Mesodermal cell (in vitro differentiated cells): ENCODE measurements at regions not wholly inside any gene's neighbourhood (a gene's known extent, or its start where the extent isn't known, plus 50 kb on each side); places are given as distances from the start of the nearest gene placed in this dataset.

Experiments
- H3K27ac ChIP-seq: 2 replicates; pipeline ENCODE4 v1.7.0; 2013; ENCODE audit warnings: mild to moderate bottlenecking, low read depth, low read length, moderate library complexity; ENCODE audit not compliant: severe bottlenecking
- H3K36me3 ChIP-seq: 2 replicates; pipeline ENCODE4 v1.7.1; 2013; ENCODE audit warnings: mild to moderate bottlenecking, low read length, moderate library complexity; ENCODE audit not compliant: control insufficient read depth, insufficient read depth
- H3K4me1 ChIP-seq: one replicate; pipeline ENCODE4 v1.7.1; 2013; ENCODE audit warnings: mild to moderate bottlenecking, low read length; ENCODE audit not compliant: insufficient read depth, control insufficient read depth, poor library complexity, severe bottlenecking
- H3K4me3 ChIP-seq: 2 replicates; pipeline ENCODE4 v1.7.0; 2013; ENCODE audit warnings: low read length, control low read depth, mild to moderate bottlenecking; ENCODE audit not compliant: insufficient read depth, poor library complexity, severe bottlenecking; ENCODE audit errors: extremely low read depth
- H3K9me3 ChIP-seq: 2 replicates; pipeline ENCODE4 v1.7.1; 2013; ENCODE audit warnings: mild to moderate bottlenecking, low read length, moderate library complexity; ENCODE audit not compliant: control insufficient read depth
- WGBS, 2 experiments: methylation state at CpG; one replicate each; pipeline ENCODE4 v1.1.5; 2013; ENCODE audit warnings: missing lambda C conversion rate in 2 of 2; ENCODE audit not compliant: insufficient coverage in 2 of 2; 5-methylcytosine and 5-hydroxymethylcytosine counted together

DNA sequence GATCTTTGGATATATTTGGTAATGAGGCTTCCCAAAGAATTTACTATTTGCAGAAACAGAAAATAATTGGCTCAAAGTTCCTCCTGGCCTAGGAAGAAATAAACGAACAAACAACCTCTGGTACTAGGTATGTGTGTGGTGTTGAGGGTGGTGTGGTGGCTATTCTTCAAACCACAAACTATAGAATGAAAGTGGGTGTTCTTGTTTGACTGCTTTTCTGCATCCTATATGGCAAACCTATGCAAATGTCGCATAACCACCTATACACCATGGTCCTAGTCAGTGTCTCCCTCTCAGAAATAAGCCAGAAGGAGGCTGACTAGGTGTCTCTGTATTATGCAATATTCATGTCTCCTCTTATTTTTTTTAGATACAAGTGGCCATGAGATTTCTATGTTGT, 106.6 kb upstream of the PCDH18 start:
- Histone ChIP-seq H3K9me3 (no peaks in the 10 kb centered on the region), H3K36me3 (no peaks in the 10 kb centered on the region), H3K4me3 (no peak overlapping the region), H3K27ac (no peak overlapping the region), H3K4me1 (no peaks in the 10 kb centered on the region)
- 100% methylated on average over 1 of the region's 2 CpGs; no CpG with 5 or more reads in 1 of the 2 experiments for WGBS, 2 experiments

DNA sequence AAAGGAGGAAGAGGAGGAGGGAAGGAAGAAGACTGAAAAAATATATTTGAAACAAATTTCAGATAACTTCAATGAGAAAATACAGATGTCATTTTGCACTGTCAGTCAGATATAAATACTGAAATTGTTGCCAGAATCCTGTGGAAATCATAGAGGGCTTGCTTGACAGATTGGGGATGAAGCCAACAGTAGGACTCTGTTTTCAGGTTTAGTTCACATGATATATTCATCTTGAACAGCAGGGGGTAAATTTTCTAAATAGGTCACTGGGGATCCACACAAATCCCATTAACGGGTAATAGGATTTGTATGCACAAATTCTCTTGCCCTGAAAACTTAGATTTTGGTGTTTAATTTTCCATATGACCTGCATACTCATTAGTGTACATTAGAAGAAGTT, 103.3 kb upstream of the PCDH18 start:
- Histone ChIP-seq H3K27ac (no peak overlapping the region), H3K36me3 (no peaks in the 10 kb centered on the region), H3K4me1 (no peaks in the 10 kb centered on the region), H3K4me3 (no peak overlapping the region), H3K9me3 (no peaks in the 10 kb centered on the region)
- 100% methylated on average over 1 of the region's 1 CpG; no CpG with 5 or more reads in 1 of the 2 experiments for WGBS, 2 experiments

DNA sequence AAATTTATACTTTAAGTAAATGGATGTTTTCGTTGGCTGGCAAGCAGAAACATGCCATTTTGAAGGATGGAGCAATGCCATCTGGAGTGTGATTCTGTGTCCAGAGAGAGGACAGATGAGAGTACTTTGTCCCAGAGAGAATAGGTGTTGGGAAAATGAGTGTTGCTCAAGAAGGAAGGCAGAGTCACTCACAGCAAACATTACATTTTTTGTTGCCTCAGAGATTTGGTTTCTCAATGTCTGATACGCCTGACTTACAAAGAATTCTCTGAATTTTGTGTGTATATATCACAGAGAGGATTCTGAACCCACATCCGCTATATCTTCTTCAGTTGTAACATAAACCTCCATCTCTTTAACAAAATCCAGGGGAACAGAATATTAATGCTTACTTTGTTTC, 102.8 kb upstream of the PCDH18 start:
- WGBS, 2 experiments: 75 to 85% methylated on average over 1 of the region's 3 CpGs
- Histone ChIP-seq H3K4me1 (no peaks in the 10 kb centered on the region), H3K36me3 (no peaks in the 10 kb centered on the region), H3K9me3 (no peaks in the 10 kb centered on the region), H3K27ac (no peak overlapping the region), H3K4me3 (no peak overlapping the region)

DNA sequence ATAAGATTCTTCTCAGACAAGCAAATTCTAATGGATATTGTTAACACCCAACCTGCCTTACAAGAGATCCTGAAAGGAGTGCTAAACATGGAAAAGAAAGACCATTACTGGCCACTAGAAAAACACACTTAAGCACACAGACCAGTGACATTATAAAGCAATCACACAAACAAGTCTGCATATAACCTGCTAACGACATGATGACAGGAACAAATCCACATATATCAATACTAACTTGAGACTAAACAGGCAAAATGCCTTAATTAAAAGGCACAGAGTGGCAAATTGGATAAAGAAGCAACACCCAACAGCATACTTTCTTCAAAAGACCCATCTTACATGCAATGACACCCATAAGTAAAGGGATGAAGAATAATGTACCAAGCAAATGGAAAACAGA, 100.5 kb upstream of the PCDH18 start:
- WGBS, 2 experiments: no CpG with 5 or more reads among the region's 1 CpG
- H3K4me1 ChIP-seq: no peaks in the 10 kb centered on the region
- H3K9me3 ChIP-seq: no peaks in the 10 kb centered on the region
- no peaks in the 10 kb centered on the region for H3K36me3 ChIP-seq
- H3K27ac ChIP-seq: no peak overlapping the region
- no peak overlapping the region for H3K4me3 ChIP-seq

DNA sequence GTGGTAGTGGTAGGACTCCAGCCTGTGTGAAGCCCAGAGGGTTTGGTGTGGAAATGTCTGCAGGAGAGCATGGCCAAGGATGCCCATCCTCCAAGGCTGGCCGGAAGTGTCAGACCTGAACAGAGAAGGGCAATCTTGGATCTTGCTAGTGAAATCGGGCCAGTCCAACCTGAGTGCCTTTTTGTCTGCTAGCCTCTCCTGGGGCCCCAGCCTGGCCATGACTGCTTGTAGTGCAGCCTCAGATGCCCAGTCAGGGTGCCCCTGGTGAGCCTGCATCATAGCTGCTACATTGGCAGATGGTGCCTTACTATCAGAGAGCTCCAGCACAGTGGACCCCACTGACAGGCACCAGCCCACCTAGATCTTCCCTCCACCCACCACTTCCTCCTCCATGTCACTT, 99.3 kb upstream of the PCDH18 start:
- WGBS, 2 experiments: 64 to 96% methylated on average over 2 of the region's 2 CpGs
- Histone ChIP-seq H3K9me3 (no peaks in the 10 kb centered on the region), H3K27ac (no peak overlapping the region), H3K4me3 (no peak overlapping the region), H3K36me3 (no peaks in the 10 kb centered on the region), H3K4me1 (no peaks in the 10 kb centered on the region)

DNA sequence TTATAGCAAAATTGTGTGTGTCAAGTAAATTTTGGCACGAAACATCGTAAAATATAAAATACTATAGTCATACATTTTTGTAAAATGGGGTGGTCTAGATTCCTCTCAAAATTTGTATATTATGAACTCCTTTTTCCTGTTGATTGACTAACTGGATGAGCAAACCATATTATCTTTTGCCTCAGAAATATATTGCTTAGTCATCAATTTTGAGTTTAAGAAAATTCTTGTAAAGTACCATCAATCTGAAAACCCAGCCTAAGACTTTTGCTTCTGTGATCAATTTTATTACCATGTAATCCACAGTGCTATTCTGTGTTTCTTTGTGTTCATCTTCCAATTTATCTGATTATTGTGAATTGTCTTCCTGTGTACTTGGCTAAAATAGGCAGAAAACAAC, 98.0 kb upstream of the PCDH18 start:
- H3K4me3 ChIP-seq: no peak overlapping the region
- H3K36me3 ChIP-seq: no peaks in the 10 kb centered on the region
- no peaks in the 10 kb centered on the region for H3K9me3 ChIP-seq
- no peak overlapping the region for H3K27ac ChIP-seq
- no CpG with 5 or more reads among the region's 2 CpGs for WGBS, 2 experiments
- H3K4me1 ChIP-seq: no peaks in the 10 kb centered on the region

DNA sequence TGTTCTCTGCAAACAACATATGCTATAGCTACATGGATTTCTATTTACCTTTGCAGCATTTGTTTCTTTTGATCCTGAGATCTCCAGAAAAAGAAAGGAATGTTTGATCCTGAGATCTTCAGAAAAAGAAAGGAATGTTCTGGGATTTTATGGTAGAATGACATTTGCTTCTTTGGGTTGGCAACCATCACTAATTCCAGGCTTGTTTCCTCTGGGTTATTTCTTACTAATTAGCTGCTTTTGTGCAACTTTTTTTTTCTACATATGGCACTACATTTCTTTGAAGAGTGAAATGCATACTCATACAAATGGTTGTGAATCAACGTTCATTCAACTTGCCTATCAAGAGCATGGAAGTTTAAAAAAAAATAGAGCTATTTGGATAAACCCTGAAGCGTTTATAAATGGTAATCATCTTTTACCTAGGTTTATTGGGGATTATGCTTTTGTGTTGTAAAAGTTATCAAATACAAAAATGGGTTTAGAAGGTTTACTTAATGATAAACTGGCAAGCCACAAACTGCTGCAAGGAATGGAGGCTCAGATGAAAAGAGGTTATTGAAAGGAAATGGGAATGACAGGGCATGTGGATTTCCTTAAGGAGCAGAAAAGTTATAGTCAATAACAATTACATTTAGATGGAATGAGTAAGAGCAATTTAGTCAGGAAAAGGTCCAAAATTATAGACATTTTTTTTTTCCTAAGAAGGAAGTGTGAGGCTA, 95.6 kb upstream of the PCDH18 start:
- Histone ChIP-seq H3K36me3 (no peaks in the 10 kb centered on the region), H3K4me1 (no peaks in the 10 kb centered on the region), H3K9me3 (no peaks in the 10 kb centered on the region), H3K27ac (no peak overlapping the region), H3K4me3 (no peak overlapping the region)
- 86 to 90% methylated on average over 1 to 2 of the region's 2 CpGs for WGBS, 2 experiments

DNA sequence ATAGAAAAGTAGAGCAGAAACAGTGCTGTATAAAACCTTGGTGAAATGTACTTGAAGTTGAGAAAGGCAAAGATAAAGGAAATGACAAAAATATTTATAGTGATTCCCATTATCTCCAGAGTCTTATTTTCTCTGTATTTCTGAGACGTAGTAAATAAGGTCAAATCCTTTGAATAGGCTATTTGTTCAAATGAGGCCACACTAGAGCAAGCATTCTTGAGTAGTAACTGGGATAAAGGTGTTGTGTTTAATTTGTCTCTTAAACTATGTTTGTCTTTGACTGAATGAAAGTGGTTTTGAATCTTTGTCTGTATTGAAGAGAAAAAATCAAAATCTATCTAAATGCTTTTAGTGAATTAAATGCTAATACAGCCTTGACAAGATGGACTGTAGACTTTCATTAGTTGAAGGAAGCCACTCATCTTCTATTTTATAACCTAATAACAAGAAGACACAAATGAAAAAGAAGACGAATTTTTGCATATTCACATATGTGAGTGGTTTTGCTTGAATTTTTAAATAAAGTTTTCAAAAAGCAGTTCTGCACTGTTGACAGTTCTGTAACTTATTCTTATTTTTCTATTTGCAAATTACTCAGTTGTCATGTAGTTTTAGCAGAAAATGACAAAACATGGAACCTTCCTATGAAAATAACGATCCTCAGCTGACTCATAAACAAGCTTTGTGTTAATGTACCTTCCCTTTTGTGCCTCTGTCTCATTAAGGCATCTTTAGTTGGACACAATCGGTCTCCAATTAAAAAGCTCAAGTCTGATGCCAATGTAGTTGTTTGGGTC, 94.8 kb upstream of the PCDH18 start:
- H3K4me1 ChIP-seq: no peaks in the 10 kb centered on the region
- no peaks in the 10 kb centered on the region for H3K36me3 ChIP-seq
- 100% methylated on average over 2 of the region's 4 CpGs; no CpG with 5 or more reads in 1 of the 2 experiments for WGBS, 2 experiments
- no peaks in the 10 kb centered on the region for H3K9me3 ChIP-seq
- no peak overlapping the region for H3K27ac ChIP-seq
- no peak overlapping the region for H3K4me3 ChIP-seq

DNA sequence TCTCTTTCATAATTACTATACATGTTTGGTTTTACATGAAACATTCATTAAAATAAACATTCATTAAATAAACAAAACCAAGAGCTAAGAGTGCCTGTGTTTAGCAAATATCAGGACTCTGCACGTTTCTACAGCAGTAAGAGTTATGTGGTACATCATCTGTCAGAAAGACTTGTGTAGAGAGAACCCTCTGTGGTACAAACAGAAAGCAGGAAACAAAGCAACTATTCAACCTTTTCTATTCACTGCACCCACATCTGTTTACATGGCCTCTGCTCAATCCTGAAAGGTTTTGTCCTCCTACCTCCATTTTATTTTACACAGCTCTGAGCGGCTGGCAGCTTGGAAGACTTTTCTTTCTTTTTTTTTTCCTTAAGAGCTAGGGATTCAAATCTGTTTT, 90.7 kb upstream of the PCDH18 start:
- WGBS, 2 experiments: 33% methylated on average over 1 of the region's 2 CpGs; no CpG with 5 or more reads in 1 of the 2 experiments
- H3K36me3 ChIP-seq: no peaks in the 10 kb centered on the region
- H3K27ac ChIP-seq: peak overlapping the region; percentile 58
- H3K4me3 ChIP-seq: no peak overlapping the region
- H3K9me3 ChIP-seq: no peaks in the 10 kb centered on the region
- H3K4me1 ChIP-seq: no peaks in the 10 kb centered on the region

DNA sequence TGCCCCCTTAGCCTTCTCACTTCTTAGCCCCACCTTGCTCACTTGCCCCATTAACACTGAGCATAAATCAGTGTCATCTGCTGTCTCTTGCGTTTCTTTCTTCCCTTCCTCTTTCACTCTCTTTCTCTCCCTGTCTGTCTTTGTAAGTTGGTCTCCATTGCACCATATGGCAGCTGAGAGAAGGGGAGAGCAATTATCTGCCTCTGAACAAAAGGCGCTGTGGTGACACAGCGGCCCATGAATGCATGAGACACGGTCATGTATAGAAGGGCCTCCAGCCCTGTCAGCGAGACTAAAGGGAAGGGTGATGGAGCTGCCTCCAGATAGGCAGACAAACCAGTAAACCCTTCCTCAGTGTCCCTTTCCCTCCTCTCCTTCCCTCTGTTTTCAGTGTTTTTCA, 88.8 kb upstream of the PCDH18 start:
- Histone ChIP-seq H3K4me3 (no peak overlapping the region), H3K36me3 (no peaks in the 10 kb centered on the region), H3K27ac (peak overlapping the region; percentile 86), H3K9me3 (no peaks in the 10 kb centered on the region), H3K4me1 (no peaks in the 10 kb centered on the region)
- 45 to 83% methylated on average over 2 to 5 of the region's 5 CpGs for WGBS, 2 experiments

DNA sequence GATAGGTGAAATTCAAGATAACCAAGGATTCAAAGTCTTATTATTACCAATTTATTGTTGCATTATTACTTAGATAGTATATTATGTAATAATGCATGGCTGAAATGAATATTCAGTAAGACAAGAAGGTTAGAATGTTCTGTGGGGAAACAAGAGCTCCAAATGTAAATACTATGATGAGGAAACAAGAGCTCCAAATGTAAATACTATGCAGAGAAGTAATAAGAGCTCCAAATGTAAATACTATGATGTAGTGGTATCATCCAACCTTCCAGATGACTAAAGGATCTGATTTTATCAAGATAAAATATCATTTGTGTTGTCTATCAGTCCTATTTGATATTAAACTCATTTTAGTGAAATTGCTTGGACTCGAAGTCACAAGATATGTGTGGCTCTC, 82.2 kb upstream of the PCDH18 start:
- Histone ChIP-seq H3K9me3 (no peaks in the 10 kb centered on the region), H3K27ac (no peak overlapping the region), H3K4me3 (no peak overlapping the region), H3K36me3 (no peaks in the 10 kb centered on the region), H3K4me1 (peaks cover 6% of the 10 kb centered on the region)
- 100% methylated on average over 1 of the region's 1 CpG; no CpG with 5 or more reads in 1 of the 2 experiments for WGBS, 2 experiments
